T-cell (primary cell): ENCODE measurements at regions not wholly inside any gene's neighbourhood (a gene's known extent, or its start where the extent isn't known, plus 50 kb on each side); places are given as distances from the start of the nearest gene placed in this dataset.

Experiments used
- ATAC-seq, 4 experiments: fragments of 200-7000 bp in 3 of 4; fragments of 150-1000 bp in 1 of 4; cut with Tn5 transposase; replicated peaks in 1 of 4; 1 replicate in 3 of 4; 2 replicates in 1 of 4; pipeline ENCODE4 v1.10.0; 2021; ENCODE audit warnings: moderate library complexity in 3 of 4, mild to moderate bottlenecking in 2 of 4, moderate number of reproducible peaks in 1 of 4
- CTCF ChIA-PET, 2 donors: fragments of 300-600 bp; sonication (Branson Sonifier 250); formaldehyde crosslinking; loops; one replicate each; lab custom pipeline; 2022; ENCODE audit warnings: antibody characterized with exemption in 2 of 2; lab: Charles Lee
- POLR2A ChIA-PET, 2 donors: fragments of 300-600 bp; sonication (Branson Sonifier 250); formaldehyde crosslinking; loops; one replicate each; lab custom pipeline; 2022; ENCODE audit warnings: antibody characterized with exemption in 2 of 2; lab: Charles Lee
- DNase-seq, 35 experiments: peaks; one replicate each; pipeline versions ENCODE4 v3.0.0 to v3.0.0-alpha.2; 2013 to 2023
- H3K27ac ChIP-seq: one replicate; pipeline ENCODE4 v1.5.1; 2013; ENCODE audit warnings: low read length
- H3K27me3 ChIP-seq, 2 experiments: replicated peaks in 1 of 2; 1 replicate in 1 of 2; 2 replicates in 1 of 2; pipeline versions ENCODE4 v1.6.1 to v1.7.0; 2013; ENCODE audit warnings: low read length in 1 of 2, mixed read lengths in 1 of 2; ENCODE audit not compliant: control insufficient read depth in 2 of 2, insufficient read depth in 2 of 2; ENCODE audit errors: extremely low read depth in 1 of 2
- H3K36me3 ChIP-seq, 2 donors: 1 replicate in 1 of 2; 2 replicates in 1 of 2; pipeline versions ENCODE4 v1.6.1 to v1.7.0; 2013; ENCODE audit warnings: low read length in 1 of 2; ENCODE audit not compliant: control insufficient read depth in 2 of 2, insufficient read depth in 1 of 2; ENCODE audit errors: extremely low read depth in 1 of 2
- H3K4me1 ChIP-seq, 2 experiments: 1 replicate in 1 of 2; 2 replicates in 1 of 2; pipeline versions ENCODE4 v1.6.1 to v1.7.0; 2013; ENCODE audit warnings: low read length in 2 of 2, mixed read lengths in 1 of 2; ENCODE audit not compliant: insufficient read depth in 2 of 2, control insufficient read depth in 1 of 2; ENCODE audit errors: extremely low read depth in 1 of 2
- H3K4me3 ChIP-seq, 2 donors: 1 replicate in 1 of 2; 2 replicates in 1 of 2; pipeline versions ENCODE4 v1.5.1 to v1.7.0; 2013; ENCODE audit warnings: mild to moderate bottlenecking in 2 of 2, low read length in 1 of 2, moderate library complexity in 1 of 2; ENCODE audit not compliant: control insufficient read depth in 1 of 2; ENCODE audit errors: extremely low read depth in 1 of 2
- H3K9me3 ChIP-seq: 2 replicates; pipeline ENCODE4 v1.7.0; 2013
- H3K27ac Mint-ChIP-seq, 2 donors: one replicate each; pipeline ENCODE4 v1.8.0; 2020 to 2021; ENCODE audit warnings: mild to moderate bottlenecking in 2 of 2, mixed read lengths in 2 of 2
- H3K27me3 Mint-ChIP-seq, 2 donors: one replicate each; pipeline ENCODE4 v1.8.0; 2021 to 2022; ENCODE audit warnings: mixed read lengths in 2 of 2
- H3K36me3 Mint-ChIP-seq: one replicate; pipeline ENCODE4 v1.8.0; 2021; ENCODE audit warnings: mixed read lengths
- H3K4me1 Mint-ChIP-seq, 3 donors: one replicate each; pipeline ENCODE4 v1.8.0; 2020 to 2022; ENCODE audit warnings: mixed read lengths in 3 of 3, mild to moderate bottlenecking in 1 of 3
- H3K4me3 Mint-ChIP-seq, 3 donors: one replicate each; pipeline ENCODE4 v1.8.0; 2020 to 2022; ENCODE audit warnings: mild to moderate bottlenecking in 3 of 3, mixed read lengths in 3 of 3, moderate library complexity in 3 of 3
- H3K9me3 Mint-ChIP-seq, 3 donors: one replicate each; pipeline ENCODE4 v1.8.0; 2020 to 2022; ENCODE audit warnings: mixed read lengths in 3 of 3
- WGBS: methylation state at CpG from one replicate; pipeline ENCODE4 v1.1.5; 2013; ENCODE audit warnings: missing lambda C conversion rate; ENCODE audit not compliant: insufficient coverage; 5-methylcytosine and 5-hydroxymethylcytosine counted together

DNA sequence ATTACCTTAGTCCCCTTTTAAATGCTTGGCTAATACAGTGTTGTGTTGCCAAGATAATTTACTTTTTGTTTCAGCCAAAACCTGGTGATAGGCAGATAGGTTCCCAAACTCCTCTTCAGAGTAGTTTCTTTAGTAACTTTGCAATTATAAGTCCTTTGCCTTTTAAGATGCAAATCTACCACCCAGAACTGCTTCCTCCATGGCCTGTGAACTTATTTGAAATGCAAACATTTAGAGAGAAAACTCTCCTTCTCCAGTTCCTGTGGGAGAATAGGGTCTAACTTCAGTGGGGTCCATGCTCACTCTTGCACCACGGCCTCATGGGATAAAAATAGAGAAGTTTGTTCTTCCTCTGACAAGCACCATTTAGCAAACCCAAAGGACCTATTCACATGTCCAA is 1955.4 kb upstream of the CDH6 start:
- Mint-ChIP-seq H3K36me3 (no peaks in the 10 kb centered on the region), H3K27me3 (no peaks in the 10 kb centered on the region), H3K9me3 (peaks cover 7 to 21% (median 13%) of the 10 kb centered on the region in 3 donors), H3K4me1 (no peaks in the 10 kb centered on the region), H3K27ac (no peak overlapping the region), H3K4me3 (no peak overlapping the region)
- WGBS, result no CpG with 5 or more reads among the region's 1 CpG
- H3K9me3 ChIP-seq, result peaks cover 2% of the 10 kb centered on the region
- no peaks in the 10 kb centered on the region for H3K36me3 ChIP-seq
- CTCF ChIA-PET, result no interaction called here
- POLR2A ChIA-PET, result no interaction called here
- no peak overlapping the region for H3K27ac ChIP-seq
- no peaks in the 10 kb centered on the region for H3K27me3 ChIP-seq
- H3K4me3 ChIP-seq, result no peak overlapping the region
- H3K4me1 ChIP-seq, result no peaks in the 10 kb centered on the region
- ATAC-seq, result no peak
- no peak for DNase-seq

- H3K27me3 Mint-ChIP-seq, result no peaks in the 10 kb centered on the region
- Histone ChIP-seq H3K4me3 (no peak overlapping the region), H3K4me1 (no peaks in the 10 kb centered on the region), H3K36me3 (no peaks in the 10 kb centered on the region), H3K27ac (no peak overlapping the region), H3K27me3 (no peaks in the 10 kb centered on the region), H3K9me3 (peaks cover 2% of the 10 kb centered on the region)
- ChIA-PET CTCF (no interaction called here), POLR2A (no interaction called here)
- H3K4me1 Mint-ChIP-seq, result no peaks in the 10 kb centered on the region
- no CpG with 5 or more reads among the region's 1 CpG for WGBS
- H3K4me3 Mint-ChIP-seq, result no peak overlapping the region
- DNase-seq (no peak), ATAC-seq (no peak)
- peaks cover 0 to 16% (median 16%) of the 10 kb centered on the region in 3 donors for H3K9me3 Mint-ChIP-seq
- no peak overlapping the region for H3K27ac Mint-ChIP-seq
- H3K36me3 Mint-ChIP-seq, result no peaks in the 10 kb centered on the region
Measured at GRCh38 chr5:29231154-29231553, 1962.3 kb upstream of the CDH6 start.

GRCh38 chr5:29230591-29230990 is 1962.9 kb upstream of the CDH6 start:
- ATAC-seq (no peak), DNase-seq (no peak)
- Histone ChIP-seq H3K4me3 (no peak overlapping the region), H3K9me3 (peaks cover 2% of the 10 kb centered on the region), H3K27me3 (no peaks in the 10 kb centered on the region), H3K36me3 (no peaks in the 10 kb centered on the region), H3K4me1 (no peaks in the 10 kb centered on the region), H3K27ac (no peak overlapping the region)
- H3K4me3 Mint-ChIP-seq, result no peak overlapping the region
- WGBS, result no CpG with 5 or more reads among the region's 3 CpGs
- H3K27ac Mint-ChIP-seq, result no peak overlapping the region
- POLR2A ChIA-PET, result no interaction called here
- peaks cover 0 to 16% (median 13%) of the 10 kb centered on the region in 3 donors for H3K9me3 Mint-ChIP-seq
- no peaks in the 10 kb centered on the region for H3K36me3 Mint-ChIP-seq
- H3K4me1 Mint-ChIP-seq, result no peaks in the 10 kb centered on the region
- H3K27me3 Mint-ChIP-seq, result no peaks in the 10 kb centered on the region
- CTCF ChIA-PET, result no interaction called here

- CTCF ChIA-PET, result no interaction called here
- no peak overlapping the region for H3K4me3 Mint-ChIP-seq
- WGBS, result no CpG with 5 or more reads among the region's 2 CpGs
- DNase-seq (no peak), ATAC-seq (no peak)
- POLR2A ChIA-PET, result no interaction called here
- Histone ChIP-seq H3K36me3 (no peaks in the 10 kb centered on the region), H3K27ac (no peak overlapping the region), H3K4me3 (no peak overlapping the region), H3K27me3 (no peaks in the 10 kb centered on the region), H3K4me1 (no peaks in the 10 kb centered on the region), H3K9me3 (peaks cover 1% of the 10 kb centered on the region)
- H3K36me3 Mint-ChIP-seq, result no peaks in the 10 kb centered on the region
- H3K4me1 Mint-ChIP-seq, result no peaks in the 10 kb centered on the region
- peaks cover 0 to 11% (median 8%) of the 10 kb centered on the region in 3 donors for H3K9me3 Mint-ChIP-seq
- no peak overlapping the region for H3K27ac Mint-ChIP-seq
- H3K27me3 Mint-ChIP-seq, result no peaks in the 10 kb centered on the region
Measured at GRCh38 chr5:29229461-29229860, 1964.0 kb upstream of the CDH6 start.

- Histone ChIP-seq H3K9me3 (no peaks in the 10 kb centered on the region), H3K27ac (no peak overlapping the region), H3K4me1 (no peaks in the 10 kb centered on the region), H3K36me3 (no peaks in the 10 kb centered on the region), H3K27me3 (no peaks in the 10 kb centered on the region), H3K4me3 (no peak overlapping the region)
- ATAC-seq (no peak), DNase-seq (no peak)
- CTCF ChIA-PET, result no interaction called here
- POLR2A ChIA-PET, result no interaction called here
- Mint-ChIP-seq H3K27ac (no peak overlapping the region), H3K36me3 (no peaks in the 10 kb centered on the region), H3K4me3 (no peak overlapping the region), H3K27me3 (no peaks in the 10 kb centered on the region), H3K4me1 (no peaks in the 10 kb centered on the region), H3K9me3 (peaks cover under 1 to 26% (median 20%) of the 10 kb centered on the region in 3 donors)
Measured at GRCh38 chr5:29218138-29218537, 1975.3 kb upstream of the CDH6 start.

DNA sequence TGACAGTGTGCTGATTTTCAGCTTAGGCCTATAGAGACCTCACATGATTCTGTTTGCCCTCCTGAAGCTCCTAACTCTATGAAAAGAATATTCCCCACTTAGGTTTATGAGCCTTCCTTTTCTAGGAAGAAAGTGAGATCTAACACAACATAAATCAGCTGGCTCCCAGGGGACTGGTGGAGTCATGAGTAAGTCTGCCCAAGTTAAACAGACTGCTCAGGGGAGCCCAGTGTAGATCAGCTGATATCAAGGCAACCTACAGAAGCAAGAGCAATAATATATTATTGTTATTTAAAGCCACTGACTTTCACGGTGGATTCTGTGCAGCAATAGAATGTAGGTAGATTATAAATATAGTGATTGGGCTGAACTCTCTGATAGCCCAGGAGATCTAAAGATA is 1978.6 kb upstream of the CDH6 start:
- no peaks in the 10 kb centered on the region for H3K4me1 ChIP-seq
- POLR2A ChIA-PET, result no interaction called here
- ATAC-seq, result no peak
- H3K27ac ChIP-seq, result no peak overlapping the region
- no peak overlapping the region for H3K27ac Mint-ChIP-seq
- no peaks in the 10 kb centered on the region for H3K27me3 Mint-ChIP-seq
- H3K27me3 ChIP-seq, result no peaks in the 10 kb centered on the region
- no peak for DNase-seq
- H3K36me3 Mint-ChIP-seq, result no peaks in the 10 kb centered on the region
- H3K9me3 Mint-ChIP-seq, result peaks cover 8 to 28% (median 24%) of the 10 kb centered on the region in 3 donors
- no peaks in the 10 kb centered on the region for H3K9me3 ChIP-seq
- no peak overlapping the region for H3K4me3 ChIP-seq
- no peaks in the 10 kb centered on the region for H3K36me3 ChIP-seq
- no peaks in the 10 kb centered on the region for H3K4me1 Mint-ChIP-seq
- WGBS, result no CpG with 5 or more reads among the region's 1 CpG
- H3K4me3 Mint-ChIP-seq, result no peak overlapping the region
- CTCF ChIA-PET, result no interaction called here

DNA sequence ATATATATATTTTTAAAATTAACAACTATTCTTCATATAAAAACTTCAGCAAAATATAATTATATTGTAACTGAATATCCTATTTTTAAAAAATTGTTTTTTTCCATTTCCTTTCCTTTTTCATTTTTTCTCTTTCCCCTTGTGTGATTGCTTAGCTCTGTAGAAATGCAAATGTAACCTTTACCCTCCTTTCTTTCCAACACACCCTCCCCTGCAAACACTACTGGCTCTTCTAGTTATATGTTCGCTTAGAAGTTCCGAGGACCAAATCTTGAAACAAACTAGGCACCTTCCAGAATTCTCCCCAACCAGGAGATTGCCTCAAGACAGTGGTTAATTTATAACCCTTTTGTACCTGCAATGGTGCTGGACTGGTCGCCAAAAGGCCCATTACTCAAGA is 1980.0 kb upstream of the CDH6 start:
- H3K27ac ChIP-seq, result no peak overlapping the region
- H3K9me3 ChIP-seq, result no peaks in the 10 kb centered on the region
- ChIA-PET POLR2A (no interaction called here), CTCF (no interaction called here)
- Mint-ChIP-seq H3K27me3 (no peaks in the 10 kb centered on the region), H3K4me3 (no peak overlapping the region), H3K9me3 (peaks cover 8 to 21% (median 20%) of the 10 kb centered on the region in 3 donors), H3K27ac (no peak overlapping the region), H3K4me1 (no peaks in the 10 kb centered on the region), H3K36me3 (no peaks in the 10 kb centered on the region)
- 84% methylated on average over 2 of the region's 3 CpGs for WGBS
- ATAC-seq (no peak), DNase-seq (no peak)
- no peaks in the 10 kb centered on the region for H3K27me3 ChIP-seq
- H3K4me1 ChIP-seq, result no peaks in the 10 kb centered on the region
- H3K4me3 ChIP-seq, result no peak overlapping the region
- no peaks in the 10 kb centered on the region for H3K36me3 ChIP-seq
